K562 (cell line): ENCODE measurements at regions not wholly inside any gene's neighbourhood (a gene's known extent, or its start where the extent isn't known, plus 50 kb on each side); places are given as distances from the start of the nearest gene placed in this dataset.

Experiments used
- ATAC-seq: fragments of 200-7000 bp; cut with Tn5 transposase; 3 replicates; pipeline ENCODE4 v1.9.1; 2020; ENCODE audit warnings: moderate library complexity
- BruUV-seq: library from RNA; stranded (reverse); fragments of 400-500 nt; replicated peaks from 2 replicates; lab custom pipeline; 2021; lab: Mats Ljungman, UMichigan
- CTCF ChIA-PET: fragments of 300-600 bp; formaldehyde crosslinking; extraction: SDS; loops from one replicate; lab custom pipeline; 2021; ENCODE audit warnings: low intra/inter-chr PET ratio; lab: Yijun Ruan, JAX
- POLR2A ChIA-PET: fragments of 300-600, 350-650 bp; sonication (Branson Sonifier 250); formaldehyde crosslinking; extraction: SDS; loops from one replicate; lab custom pipeline; 2021; ENCODE audit warnings: antibody characterized with exemption, inconsistent platforms; lab: Yijun Ruan, JAX
- DNase-seq, 4 experiments: peaks; one replicate each; pipeline versions ENCODE4 v3.0.0 to v3.0.0-alpha.2; 2011 to 2018; ENCODE audit warnings: low spot score in 3 of 4, mixed read lengths in 3 of 4; ENCODE audit errors: extremely low read depth in 1 of 4
- FAIRE-seq: peaks from 2 replicates; lab custom pipeline; 2011; peaks lifted over from hg19 to GRCh38; lab: Jason Lieb, UNC
- H2AFZ ChIP-seq: 2 replicates; pipeline ENCODE4 v1.6.0; 2011; ENCODE audit warnings: low read depth, low read length, control low read depth, inconsistent platforms
- H3K27ac ChIP-seq: fragments of 200-600 bp; 3 replicates; pipeline ENCODE4 v1.8.0; 2011; ENCODE audit warnings: low read depth, mild to moderate bottlenecking, control low read depth, inconsistent platforms, low read length, moderate library complexity, mixed read lengths; ENCODE audit errors: extremely low read depth
- H3K27me3 ChIP-seq, 2 experiments: fragments of 300-600 bp in 1 of 2; 2 replicates in 1 of 2; 3 replicates in 1 of 2; pipeline versions ENCODE4 v1.6.0 to v1.8.0; 2011; ENCODE audit warnings: inconsistent platforms in 2 of 2, low read length in 2 of 2, mild to moderate bottlenecking in 1 of 2, mixed read lengths in 1 of 2, moderate library complexity in 1 of 2; ENCODE audit not compliant: control insufficient read depth in 2 of 2, insufficient read depth in 2 of 2
- H3K36me3 ChIP-seq: fragments of 300-600 bp; 3 replicates; pipeline ENCODE4 v1.8.0; 2011; ENCODE audit warnings: mild to moderate bottlenecking, low read length, inconsistent platforms; ENCODE audit not compliant: control insufficient read depth, insufficient read depth
- H3K4me1 ChIP-seq, 2 experiments: fragments of 200-600 bp in 1 of 2; replicated peaks in 1 of 2; 2 replicates in 1 of 2; 3 replicates in 1 of 2; pipeline versions ENCODE4 v1.5.1 to v1.8.0; 2011; ENCODE audit warnings: inconsistent platforms in 2 of 2, low read length in 2 of 2, mild to moderate bottlenecking in 1 of 2, mixed read lengths in 1 of 2, moderate library complexity in 1 of 2; ENCODE audit not compliant: control insufficient read depth in 2 of 2, insufficient read depth in 2 of 2
- H3K4me2 ChIP-seq: 2 replicates; pipeline ENCODE4 v1.6.1; 2011; ENCODE audit warnings: low read length, control low read depth, inconsistent platforms, mixed read lengths; ENCODE audit not compliant: insufficient read depth
- H3K4me3 ChIP-seq: fragments of 200-600 bp; sonication (generic), shearing (Covaris generic); 2 replicates; pipeline ENCODE4 v1.5.1; 2016; ENCODE audit warnings: control low read depth, inconsistent platforms
- H3K79me2 ChIP-seq: fragments of 200-600 bp; 3 replicates; pipeline ENCODE4 v1.8.0; 2011; ENCODE audit warnings: low read length, inconsistent platforms; ENCODE audit not compliant: control insufficient read depth, insufficient read depth
- H3K9ac ChIP-seq, 2 experiments: 2 replicates each; pipeline versions ENCODE4 v1.6.0 to v1.6.1; 2011; ENCODE audit warnings: low read depth in 2 of 2, low read length in 2 of 2, control low read depth in 1 of 2, inconsistent platforms in 1 of 2, mild to moderate bottlenecking in 1 of 2, mixed read lengths in 1 of 2; ENCODE audit not compliant: insufficient read depth in 1 of 2
- H3K9me1 ChIP-seq: one replicate; pipeline ENCODE4 v1.6.0; 2011; ENCODE audit warnings: inconsistent platforms, mild to moderate bottlenecking, low read length, moderate library complexity; ENCODE audit not compliant: control insufficient read depth, insufficient read depth
- H3K9me3 ChIP-seq: replicated peaks from 2 replicates; pipeline ENCODE4 v1.5.1; 2011; ENCODE audit warnings: low read depth, low read length, inconsistent platforms; ENCODE audit not compliant: control insufficient read depth, insufficient read depth
- H4K20me1 ChIP-seq: replicated peaks from 2 replicates; pipeline ENCODE4 v1.6.1; 2011; ENCODE audit warnings: low read length, inconsistent platforms, mixed read lengths; ENCODE audit not compliant: control insufficient read depth, insufficient read depth
- ASH1L ChIP-seq: fragments of 450-650 bp; IDR thresholded peaks from 2 replicates; pipeline ENCODE4 v1.6.1; 2018; ENCODE audit warnings: borderline replicate concordance, mild to moderate bottlenecking, low read depth; ENCODE audit not compliant: partially characterized antibody
- CHD1 ChIP-seq: fragments of 200-600 bp; sonication (generic); IDR thresholded peaks from one replicate; pipeline ENCODE4 v1.6.1; 2012; ENCODE audit warnings: mild to moderate bottlenecking, moderate library complexity, low read length, inconsistent platforms
- CREBBP ChIP-seq: IDR thresholded peaks from one replicate; pipeline ENCODE4 v1.6.1; 2012; ENCODE audit warnings: low read depth, mild to moderate bottlenecking, control low read depth, inconsistent platforms, low read length
- MCM7 ChIP-seq, 2 experiments: fragments of 450-650 bp; IDR thresholded peaks; 2 replicates each; pipeline ENCODE4 v1.6.1; 2016 to 2018
- MIER1 ChIP-seq: fragments of 450-650 bp; IDR thresholded peaks from 2 replicates; pipeline ENCODE4 v1.6.1; 2016; ENCODE audit warnings: antibody characterized with exemption, mild to moderate bottlenecking, low read depth
- MYBL2 ChIP-seq, 2 experiments: fragments of 450-650 bp in 1 of 2; sonication (generic) in 1 of 2; formaldehyde crosslinking in 1 of 2; IDR thresholded peaks; 2 replicates each; pipeline versions ENCODE4 v1.6.1 to v1.8.1; 2017 to 2022; ENCODE audit warnings: borderline replicate concordance in 1 of 2, inconsistent platforms in 1 of 2, low read depth in 1 of 2, mild to moderate bottlenecking in 1 of 2, missing genetic modification reagents in 1 of 2, moderate library complexity in 1 of 2
- NCOA4 ChIP-seq: fragments of 450-650 bp; IDR thresholded peaks from 2 replicates; pipeline ENCODE4 v1.6.1; 2018; ENCODE audit warnings: mild to moderate bottlenecking; ENCODE audit not compliant: partially characterized antibody
- TBP ChIP-seq: optimal IDR thresholded peaks from 2 replicates; pipeline ENCODE3; 2011; ENCODE audit warnings: low read depth, low read length, improper control_type of control experiment
- TEAD1 ChIP-seq, 2 experiments: fragments of 450-650 bp in 1 of 2; sonication (generic) in 1 of 2; formaldehyde crosslinking; IDR thresholded peaks; 2 replicates each; pipeline versions ENCODE4 v1.4.0 to v1.8.0; 2020 to 2022; ENCODE audit warnings: mild to moderate bottlenecking in 2 of 2, missing genetic modification reagents in 1 of 2
- YY1 ChIP-seq, 3 experiments: IDR thresholded peaks; 2 replicates each; pipeline ENCODE4 v1.6.1; 2011; ENCODE audit warnings: low read length in 2 of 3, mild to moderate bottlenecking in 2 of 3, moderate library complexity in 2 of 3, borderline replicate concordance in 1 of 3, control low read depth in 1 of 3, low read depth in 1 of 3; ENCODE audit not compliant: insufficient read depth in 3 of 3, insufficient replicate concordance in 2 of 3, control insufficient read depth in 1 of 3, insufficient read length in 1 of 3; ENCODE audit errors: extremely low read depth in 1 of 3
- ZNF197 ChIP-seq: fragments of 200-800 bp; sonication (Bioruptor generic); IDR thresholded peaks from 2 replicates; pipeline ENCODE4 v1.6.1; 2016; ENCODE audit warnings: low read depth, missing genetic modification characterization, missing compliant biosample characterization
- ZNF224 ChIP-seq: sonication (generic); formaldehyde crosslinking; IDR thresholded peaks from 2 replicates; pipeline ENCODE4 v1.8.0; 2022; ENCODE audit warnings: mild to moderate bottlenecking, missing genetic modification reagents
- ZNF347 ChIP-seq: fragments of 450-650 bp; formaldehyde crosslinking; IDR thresholded peaks from 2 replicates; pipeline ENCODE4 v1.4.0; 2020; ENCODE audit warnings: low read depth, mild to moderate bottlenecking, moderate library complexity
- ZNF584 ChIP-seq: fragments of 200-800 bp; sonication (Bioruptor generic); IDR thresholded peaks from 2 replicates; pipeline ENCODE4 v1.6.1; 2016; ENCODE audit warnings: low read depth, mild to moderate bottlenecking, missing genetic modification characterization, missing compliant biosample characterization
- ZNF644 ChIP-seq: fragments of 200-800 bp; sonication (Bioruptor generic); IDR thresholded peaks from 2 replicates; pipeline ENCODE4 v1.6.1; 2016; ENCODE audit warnings: low read depth, missing genetic modification characterization, missing compliant biosample characterization
- WGBS: fragments of 100-300 bp; shearing (Covaris generic); methylation state at CpG from one replicate; pipeline ENCODE4 v1.1.6; 2016; ENCODE audit warnings: low coverage, mixed read lengths; ENCODE audit not compliant: insufficient coverage; ENCODE audit errors: missing lambda C conversion rate; 5-methylcytosine and 5-hydroxymethylcytosine counted together
- in situ Hi-C: fragments of 300-500 bp; cut with MboI; formaldehyde crosslinking; loops from 4 replicates; pipeline ENCODE4 v1.15.0; 2018; ENCODE audit warnings: inconsistent platforms, mixed read lengths
- intact Hi-C: fragments of 100-400 bp; cut with micrococcal nuclease; formaldehyde crosslinking; loops from 2 replicates; pipeline ENCODE4 v1.14.2; 2022

DNA sequence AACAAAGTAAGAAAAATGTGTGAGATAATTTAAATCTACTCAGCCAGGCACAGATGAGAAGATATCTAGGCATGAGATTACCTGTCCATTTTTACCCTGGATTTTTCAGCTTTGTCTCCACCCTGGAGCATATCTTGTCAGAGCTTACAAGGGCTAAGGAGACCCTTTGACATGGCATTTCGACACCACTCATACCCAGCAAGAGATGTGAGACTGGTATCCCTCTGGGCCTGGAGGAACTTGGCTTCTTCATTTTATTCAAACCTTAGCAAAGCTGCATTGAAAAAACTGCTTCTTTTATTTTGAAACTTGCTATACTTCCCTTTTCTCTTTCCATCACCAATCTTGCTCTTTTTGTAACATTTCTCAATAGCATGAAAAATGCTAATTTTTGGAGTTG, 194.9 kb upstream of the HNMT start:
- in situ Hi-C loops, result no loop called here
- ATAC-seq (no peak), FAIRE-seq (no peak), DNase-seq (no peak)
- no peaks in the 10 kb centered on the region for H3K36me3 ChIP-seq
- H3K9me3 ChIP-seq, result no peaks in the 10 kb centered on the region
- no peak overlapping the region for H3K4me2 ChIP-seq
- H4K20me1 ChIP-seq, result no peaks in the 10 kb centered on the region
- H3K27me3 ChIP-seq, result no peaks in the 10 kb centered on the region
- CTCF ChIA-PET, result no interaction called here
- no peak overlapping the region for H3K9ac ChIP-seq
- intact Hi-C loops, result no loop called here
- no peaks in the 10 kb centered on the region for H3K79me2 ChIP-seq
- no TSS peak for BruUV-seq
- no peak overlapping the region for H3K27ac ChIP-seq
- WGBS, result 7% methylated on average over 1 of the region's 1 CpG
- H2AFZ ChIP-seq, result no peak overlapping the region
- POLR2A ChIA-PET, result no interaction called here
- H3K4me1 ChIP-seq, result no peaks in the 10 kb centered on the region
- no peak for TF ChIP-seq ASH1L
- no peak overlapping the region for H3K4me3 ChIP-seq
- no peaks in the 10 kb centered on the region for H3K9me1 ChIP-seq

DNA sequence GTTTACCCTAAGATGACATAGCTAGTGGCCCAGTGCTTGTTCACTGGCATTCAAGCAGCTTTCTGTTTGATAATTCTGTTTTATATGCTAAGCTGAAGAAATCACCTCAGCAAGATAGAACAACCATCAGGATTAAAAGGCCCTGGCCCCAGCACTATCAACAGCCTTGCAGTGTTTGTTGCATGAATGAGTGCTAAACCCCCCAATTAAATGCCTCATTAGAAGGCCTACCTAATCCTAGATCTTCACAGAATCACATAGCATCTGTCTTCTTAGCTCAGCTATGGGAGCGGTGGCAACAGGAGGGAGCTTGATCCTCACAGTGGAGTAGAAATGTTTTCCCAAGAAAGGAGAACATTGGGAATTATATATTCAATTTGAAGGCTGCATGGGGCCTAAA, 194.1 kb upstream of the HNMT start:
- H3K9me1 ChIP-seq, result no peaks in the 10 kb centered on the region
- no peak for FAIRE-seq
- no peak overlapping the region for H3K4me3 ChIP-seq
- no peak overlapping the region for H2AFZ ChIP-seq
- no peak for ATAC-seq
- no peak overlapping the region for H3K27ac ChIP-seq
- DNase-seq, result no peak
- H3K4me2 ChIP-seq, result no peak overlapping the region
- no peaks in the 10 kb centered on the region for H3K4me1 ChIP-seq
- intact Hi-C loops (no loop called here), in situ Hi-C loops (no loop called here)
- no peaks in the 10 kb centered on the region for H3K36me3 ChIP-seq
- H3K9me3 ChIP-seq, result no peaks in the 10 kb centered on the region
- TF ChIP-seq ZNF644 (tag) (no peak), ZNF224 (CRISPR knock-in tag) (no peak), CREBBP (no peak), TBP (no peak), CHD1 (no peak), MYBL2 (IDR thresholded peaks at IDR 0.05; ENCODE audit: low read depth) (no peak), MYBL2 (CRISPR knock-in tag; IDR thresholded peaks at IDR 0.05; ENCODE audit: borderline replicate concordance) (no peak), ZNF197 (CRISPR knock-in tag) (no peak), MIER1 (no peak), TEAD1 (CRISPR knock-in tag; IDR thresholded peaks at IDR 0.05) (no peak), YY1 (IDR thresholded peaks at IDR 0.05; ENCODE audit: borderline replicate concordance in 1 of 3, control insufficient read depth in 1 of 3, extremely low read depth in 1 of 3, insufficient read depth in 3 of 3, insufficient read length in 1 of 3, insufficient replicate concordance in 2 of 3, low read depth in 1 of 3, low read length in 2 of 3) (no peak), NCOA4 (no peak), ZNF584 (CRISPR knock-in tag) (no peak), ZNF347 (CRISPR knock-in tag) (no peak), MCM7 (IDR thresholded peaks at IDR 0.05) (no peak)
- TF ChIP-seq, all 486 proteins: peak for 0
- ChIA-PET POLR2A (no interaction called here), CTCF (no interaction called here)
- Histone ChIP-seq H3K9ac (no peak overlapping the region), H3K27me3 (no peaks in the 10 kb centered on the region), H3K79me2 (no peaks in the 10 kb centered on the region), H4K20me1 (no peaks in the 10 kb centered on the region)
- no TSS peak for BruUV-seq
- WGBS, result 0% methylated on average over 1 of the region's 1 CpG
